GM21515 (cell line): ENCODE measurements at regions not wholly inside any gene's neighbourhood (a gene's known extent, or its start where the extent isn't known, plus 50 kb on each side); places are given as distances from the start of the nearest gene placed in this dataset.

Source experiments
- ATAC-seq: cut with Tn5 transposase; IDR thresholded peaks from one replicate; pipeline ENCODE4 v1.9.1; 2021; ENCODE audit not compliant: unreplicated experiment

- no peak for ATAC-seq
Measured at GRCh38 chr2:42910645-42911405, 118.4 kb upstream of the HAAO start.

GRCh38 chr2:42909966-42910365 lies 117.6 kb upstream of the HAAO start:
- no peak for ATAC-seq

GRCh38 chr2:42908518-42909200 lies 116.3 kb upstream of the HAAO start:
- no peak for ATAC-seq

- no peak for ATAC-seq
Measured at GRCh38 chr2:42907835-42908234, 115.5 kb upstream of the HAAO start.

GRCh38 chr2:42906557-42907411 lies 114.4 kb upstream of the HAAO start:
- no peak for ATAC-seq

DNA sequence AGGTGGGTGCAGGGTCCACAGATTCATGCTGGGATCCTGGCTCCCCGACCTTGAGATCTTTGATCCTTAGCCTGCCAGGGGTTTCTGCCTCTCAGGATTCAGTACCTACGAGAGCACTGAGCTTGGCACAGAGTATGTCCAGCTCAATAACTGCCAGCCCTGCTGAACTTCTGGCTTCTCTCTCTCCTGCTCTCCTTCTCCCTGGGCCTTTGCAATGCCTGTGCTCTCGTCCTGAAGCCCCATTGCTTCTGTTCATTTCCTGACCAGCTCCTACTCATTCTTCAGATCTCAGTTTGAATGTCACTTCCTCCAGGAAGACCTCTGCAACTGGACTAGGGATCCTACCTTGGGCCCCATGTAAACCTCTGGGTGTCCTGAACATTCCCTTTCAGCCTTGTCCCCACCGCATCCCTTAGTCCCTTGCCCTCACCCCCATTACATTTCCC lies 113.8 kb upstream of the HAAO start:
- ATAC-seq: no peak

DNA sequence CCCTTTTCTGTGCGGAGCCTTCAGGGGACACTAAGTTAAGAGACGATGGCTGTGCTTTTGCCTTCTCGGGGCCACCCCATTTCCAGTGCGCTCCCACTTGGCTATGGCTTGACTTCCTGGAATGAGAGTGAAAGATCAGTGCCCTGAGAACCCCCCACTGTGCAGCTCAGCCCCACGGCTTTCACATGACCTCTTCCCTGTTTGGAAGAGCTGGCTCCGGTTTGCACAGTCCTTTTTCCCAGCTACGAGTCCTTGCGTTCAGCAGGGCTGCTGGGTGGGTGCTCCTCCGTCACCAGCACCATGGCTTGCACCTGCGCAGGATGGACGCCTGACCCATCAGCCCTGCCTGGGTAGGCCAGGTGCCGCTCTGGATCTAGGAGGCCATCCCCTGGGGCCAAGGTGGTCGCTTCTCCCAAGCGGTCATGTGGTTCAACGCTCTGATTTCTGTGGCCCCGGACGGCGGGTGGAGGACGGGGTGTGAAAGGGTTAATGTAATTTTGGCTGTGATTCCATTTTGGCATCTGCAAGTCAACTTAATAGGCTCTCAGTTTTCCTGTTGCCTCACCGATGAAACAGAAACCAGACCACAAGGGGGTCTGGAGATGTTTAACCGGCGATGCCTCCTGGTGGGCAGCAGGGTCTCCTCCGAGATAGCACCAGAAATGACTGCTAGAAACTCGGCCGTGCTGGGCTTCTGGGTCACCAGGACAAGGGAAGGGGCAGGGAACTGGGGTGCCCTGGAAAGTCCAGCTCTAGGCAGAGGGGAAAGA lies 113.1 kb upstream of the HAAO start:
- ATAC-seq: no peak

DNA sequence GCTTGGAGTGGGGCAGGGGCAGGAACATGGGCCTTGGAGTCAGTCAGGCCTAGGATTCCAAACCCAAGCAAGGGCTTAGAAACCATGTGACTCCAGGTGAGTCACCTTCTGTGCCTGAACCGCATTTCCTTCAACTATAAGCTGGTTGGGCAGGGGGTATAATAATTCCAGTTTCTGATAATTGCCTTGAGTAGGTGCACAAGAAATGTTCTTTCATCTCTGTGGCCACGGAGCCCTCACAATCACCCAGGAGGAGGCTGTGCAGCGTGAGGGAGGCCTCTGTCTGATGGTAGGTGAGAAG lies 112.1 kb upstream of the HAAO start:
- ATAC-seq: no peak

GRCh38 chr2:42903821-42904575 lies 111.6 kb upstream of the HAAO start:
- no peak for ATAC-seq

- no peak for ATAC-seq
Measured at GRCh38 chr2:42902939-42903709, 110.7 kb upstream of the HAAO start.

- no peak for ATAC-seq
Measured at GRCh38 chr2:42901076-42901640, 108.8 kb upstream of the HAAO start.

GRCh38 chr2:42900289-42900891 lies 108.0 kb upstream of the HAAO start:
- no peak for ATAC-seq

DNA sequence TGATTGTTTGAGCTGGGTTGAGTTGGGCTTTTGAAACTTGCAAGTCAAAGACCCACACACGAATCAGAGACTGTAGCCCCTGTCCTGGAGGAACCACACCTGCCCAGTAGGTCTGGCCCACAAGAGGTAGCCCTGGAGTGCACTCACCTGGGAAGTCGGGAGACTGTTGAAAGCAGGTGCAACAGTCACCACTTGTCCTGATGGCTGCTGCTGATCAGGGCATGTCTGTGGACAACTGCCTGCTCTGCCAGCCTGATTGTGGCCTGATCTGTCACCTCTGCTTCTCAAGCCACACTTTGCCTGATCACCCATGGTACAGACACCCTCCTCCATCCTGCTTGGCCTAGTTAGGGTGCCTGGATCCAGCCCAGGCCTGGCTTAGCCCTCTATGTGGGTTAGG lies 105.0 kb upstream of the HAAO start:
- no peak for ATAC-seq

GRCh38 chr2:42895791-42896135 lies 103.4 kb upstream of the HAAO start:
- no peak for ATAC-seq

- ATAC-seq: no peak
Measured at GRCh38 chr2:42895134-42895790, 102.9 kb upstream of the HAAO start.

GRCh38 chr2:42893047-42893758 lies 100.8 kb upstream of the HAAO start:
- no peak for ATAC-seq

DNA sequence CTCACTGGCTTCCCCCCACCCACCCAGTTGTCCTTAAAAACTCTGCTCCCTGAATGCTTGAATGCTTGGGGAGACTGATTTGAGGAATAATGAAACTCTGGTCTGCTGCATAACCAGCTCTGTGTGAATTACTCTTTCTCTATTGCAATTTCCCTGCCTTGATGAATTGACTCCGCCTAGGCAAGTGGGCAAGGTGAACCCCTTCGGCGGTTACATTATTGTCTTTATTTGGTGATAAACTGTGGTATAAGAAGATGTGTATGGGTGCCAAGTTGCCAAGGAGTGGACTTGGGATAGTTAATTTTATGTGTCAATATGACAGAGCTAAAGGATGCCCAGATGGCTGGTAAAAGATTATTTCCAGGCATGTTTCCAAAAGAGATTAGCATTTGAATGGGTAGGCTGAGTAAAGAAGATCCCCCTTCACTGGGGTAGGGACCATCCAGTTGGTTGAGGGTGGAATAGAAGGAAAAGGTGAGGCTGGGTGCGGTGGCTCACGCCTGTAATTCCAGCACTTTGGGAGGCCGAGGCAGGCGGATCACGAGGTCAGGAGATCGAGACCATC lies 98.5 kb upstream of the HAAO start:
- no peak for ATAC-seq
